NCI-H1694 (cell line): ENCODE measurements at regions not wholly inside any gene's neighbourhood (a gene's known extent, or its start where the extent isn't known, plus 50 kb on each side); places are given as distances from the start of the nearest gene placed in this dataset.

Experiments
- DNase-seq: peaks from one replicate; lab custom pipeline; 2025; lab: John Stamatoyannopoulos, UW

DNA sequence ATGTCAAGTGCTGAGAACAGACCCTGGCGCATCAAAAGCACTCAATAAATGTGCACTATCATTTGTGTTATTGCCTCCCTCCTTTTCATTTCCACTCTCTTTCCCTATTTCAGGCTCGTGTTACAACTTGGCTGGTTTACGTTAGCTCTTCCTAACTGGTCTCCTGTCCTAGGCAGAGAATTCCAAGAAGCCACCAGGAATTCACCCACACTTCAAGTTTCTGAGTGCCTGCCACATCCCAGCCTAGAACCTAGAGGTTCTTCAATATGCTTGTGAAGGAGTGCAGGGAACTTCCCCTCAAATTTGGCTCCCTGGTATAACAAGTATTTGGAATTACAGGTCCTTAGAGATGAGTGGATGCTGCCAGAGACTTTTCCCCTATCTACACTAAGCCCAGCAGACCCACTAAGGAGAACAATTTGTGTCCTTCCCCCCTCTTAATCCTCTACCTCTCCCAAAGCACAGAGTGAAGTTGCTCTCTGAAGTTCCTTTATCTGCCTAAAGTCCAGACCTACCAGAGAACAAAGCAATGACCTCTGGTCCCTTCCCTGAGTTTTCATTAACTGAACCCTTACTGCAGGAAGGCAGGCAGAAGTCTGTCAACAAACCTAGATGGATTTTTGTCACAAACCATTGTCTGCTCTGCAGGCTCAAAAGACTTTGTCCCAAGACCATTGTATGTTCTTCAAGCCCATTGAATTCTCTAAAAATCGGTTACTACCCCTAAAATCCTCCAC lies 201.6 kb upstream of the JARID2 start:
- DNase-seq, result no peak

DNA sequence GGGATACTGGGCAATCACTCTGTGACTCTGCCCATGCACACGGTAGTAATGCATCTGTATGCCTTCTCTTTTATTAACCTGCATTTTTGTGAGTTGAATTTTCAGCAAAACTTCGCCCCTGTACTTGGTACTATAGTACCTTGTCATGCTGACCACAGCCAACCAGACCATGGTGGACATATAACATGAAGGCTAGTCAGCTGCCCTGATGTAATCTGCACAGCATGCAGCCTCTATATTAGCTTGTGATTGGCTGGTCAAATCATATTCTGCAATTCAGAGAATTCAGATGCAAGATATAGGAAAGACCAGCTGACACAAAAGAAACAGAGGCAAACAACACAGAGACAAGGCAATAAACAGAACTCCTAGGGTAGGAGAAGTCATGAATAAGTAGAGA lies 200.9 kb upstream of the JARID2 start:
- no peak for DNase-seq

- no peak for DNase-seq
These were observed 199.1 kb upstream of the JARID2 start for GRCh38 chr6:15046751-15047150.

DNA sequence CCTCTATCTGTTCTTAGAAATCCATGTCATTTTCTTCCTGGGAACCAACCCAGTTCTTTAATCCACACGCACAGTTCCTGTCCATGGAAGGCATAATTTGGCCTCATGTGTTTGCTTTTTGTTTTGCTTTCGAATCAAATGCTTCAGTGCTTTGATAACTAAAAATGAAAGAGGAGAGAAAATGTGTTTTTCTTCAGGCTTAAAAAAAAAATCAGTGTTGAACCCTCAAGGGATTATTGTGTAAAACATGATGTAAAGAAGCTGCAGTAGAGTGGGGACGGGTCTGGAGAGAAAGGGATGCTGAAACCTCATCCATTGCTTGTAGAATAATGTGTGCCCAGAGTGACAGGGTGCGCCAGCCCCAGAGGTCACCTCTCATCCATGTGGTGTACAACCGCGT lies 197.5 kb upstream of the JARID2 start:
- DNase-seq, result no peak

GRCh38 chr6:15058200-15059061 lies 187.4 kb upstream of the JARID2 start:
- no peak for DNase-seq

- DNase-seq, result no peak
These were observed 184.7 kb upstream of the JARID2 start for GRCh38 chr6:15061180-15061641.

DNA sequence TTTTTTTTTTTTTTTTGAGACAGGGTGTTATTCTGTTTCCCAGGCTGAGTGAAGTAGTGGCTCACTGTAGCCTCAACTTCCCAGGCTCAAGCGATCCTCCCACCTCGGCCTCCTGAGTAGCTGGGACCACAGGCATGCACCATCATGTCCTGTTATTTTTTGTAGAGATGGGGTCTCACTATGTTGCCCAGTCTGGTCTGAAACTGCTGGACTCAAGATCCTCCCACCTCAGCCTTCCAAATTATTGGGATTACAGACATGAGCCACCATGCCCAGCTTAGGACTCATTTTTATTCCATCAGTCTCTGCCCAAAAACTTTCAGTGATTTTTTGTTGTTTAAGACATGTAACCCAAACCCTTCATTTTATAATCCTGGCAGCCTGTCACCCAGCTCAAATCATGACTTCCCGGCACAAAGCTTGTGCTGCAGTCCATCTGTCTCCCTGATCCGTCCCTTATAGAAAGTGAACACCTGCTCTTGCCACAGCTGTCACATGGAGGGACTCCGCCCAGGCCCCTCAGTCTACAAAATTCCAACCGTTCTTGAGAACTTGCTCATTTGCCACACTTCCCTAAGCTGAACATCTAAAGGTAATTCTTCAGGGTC lies 183.9 kb upstream of the JARID2 start:
- DNase-seq, result peak; percentile 58

DNA sequence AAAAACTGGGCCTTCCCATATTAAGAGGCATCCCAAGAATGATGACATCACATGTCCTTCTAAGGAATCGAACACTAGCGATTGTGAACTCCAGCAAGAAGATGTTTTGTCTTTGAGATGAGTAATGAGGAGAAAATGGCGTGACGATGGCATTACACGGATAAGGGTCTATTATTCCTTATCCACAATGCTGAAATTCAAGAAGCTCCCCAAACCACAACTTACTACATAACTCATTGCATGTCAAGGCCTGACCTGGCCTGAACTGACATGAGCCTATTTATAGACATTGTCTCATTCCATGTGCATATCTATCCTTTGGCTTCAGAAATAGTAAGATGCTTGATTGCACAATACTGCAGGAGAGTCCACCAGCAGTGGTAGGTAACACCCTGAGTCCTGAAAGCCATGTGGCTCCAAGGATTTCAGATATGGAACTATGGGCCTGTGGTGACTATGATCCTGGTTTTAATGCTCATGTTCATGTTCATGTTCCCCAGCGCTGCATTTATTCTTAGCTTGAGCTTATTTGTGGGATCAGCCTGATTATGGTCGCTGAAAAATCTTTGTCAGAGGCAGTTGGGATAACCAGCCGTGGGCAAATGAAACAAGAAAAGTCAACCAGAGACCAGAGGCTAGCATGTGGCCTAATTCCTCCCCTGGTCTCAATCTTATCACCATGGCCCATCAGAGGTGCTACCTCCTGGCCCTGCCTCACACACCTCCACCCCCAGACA lies 183.2 kb upstream of the JARID2 start:
- peak; percentile 12 for DNase-seq

DNA sequence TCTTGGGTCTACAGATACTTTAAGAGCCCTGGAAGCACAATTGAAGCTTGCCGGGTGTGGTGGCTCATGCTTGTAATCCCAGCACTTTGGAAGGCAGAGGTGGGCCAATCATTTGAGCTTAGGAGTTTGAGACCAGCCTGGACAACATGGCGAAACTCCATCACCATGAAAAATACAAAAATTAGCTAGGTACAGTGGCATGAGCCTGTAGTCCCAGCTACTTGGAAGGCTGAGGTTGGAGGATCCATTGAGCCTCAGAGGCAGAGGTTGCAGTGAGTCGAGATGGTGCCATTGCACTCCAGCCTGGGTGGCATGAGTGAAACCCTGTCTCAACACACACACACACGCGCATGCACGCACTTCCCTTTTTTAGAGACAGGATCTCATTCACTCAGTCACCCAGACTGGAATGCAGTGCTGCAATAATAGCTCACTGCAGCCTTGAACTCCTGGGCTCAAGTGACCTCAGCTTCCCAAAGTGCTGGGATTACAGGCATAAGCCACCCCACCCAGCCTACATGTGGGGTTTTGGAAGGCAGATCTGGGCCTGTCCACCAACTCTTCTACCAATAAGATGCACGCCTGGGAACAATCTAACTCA lies 182.5 kb upstream of the JARID2 start:
- DNase-seq, result no peak

DNA sequence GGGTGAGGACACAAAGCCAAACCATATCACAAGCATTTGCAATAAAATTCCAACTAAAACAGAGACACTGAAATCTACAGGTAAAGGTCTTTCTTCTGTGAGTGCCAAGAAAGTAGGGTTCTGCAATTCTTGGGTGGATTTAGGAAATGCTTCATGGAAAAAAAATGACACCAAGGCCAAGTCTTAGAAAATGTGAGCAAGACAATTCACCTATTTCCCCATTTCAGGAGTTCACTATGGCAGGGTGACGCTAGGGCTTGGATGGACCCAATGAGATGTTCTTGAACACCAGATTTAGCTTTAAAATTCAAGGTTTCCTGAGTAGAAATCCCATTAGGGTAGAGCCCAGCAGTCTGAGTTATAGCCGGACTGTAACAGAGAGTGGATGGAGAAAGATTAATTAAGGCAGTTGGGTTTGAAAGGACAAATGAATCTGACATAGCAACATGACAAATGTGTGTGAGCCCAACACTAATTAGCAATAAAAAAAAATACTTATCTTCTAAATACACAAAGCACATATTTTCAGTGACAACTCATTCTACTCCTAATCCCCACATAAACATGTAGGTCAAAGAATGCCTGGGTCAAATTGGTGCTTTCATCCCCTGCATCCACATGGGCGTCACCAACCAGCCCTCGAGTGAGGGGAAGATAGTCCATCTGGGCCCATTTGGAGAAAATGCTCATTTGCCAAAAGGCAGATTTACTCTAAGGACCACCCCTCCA lies 180.4 kb upstream of the JARID2 start:
- DNase-seq, result no peak

GRCh38 chr6:15066089-15066758 lies 179.6 kb upstream of the JARID2 start:
- no peak for DNase-seq

DNA sequence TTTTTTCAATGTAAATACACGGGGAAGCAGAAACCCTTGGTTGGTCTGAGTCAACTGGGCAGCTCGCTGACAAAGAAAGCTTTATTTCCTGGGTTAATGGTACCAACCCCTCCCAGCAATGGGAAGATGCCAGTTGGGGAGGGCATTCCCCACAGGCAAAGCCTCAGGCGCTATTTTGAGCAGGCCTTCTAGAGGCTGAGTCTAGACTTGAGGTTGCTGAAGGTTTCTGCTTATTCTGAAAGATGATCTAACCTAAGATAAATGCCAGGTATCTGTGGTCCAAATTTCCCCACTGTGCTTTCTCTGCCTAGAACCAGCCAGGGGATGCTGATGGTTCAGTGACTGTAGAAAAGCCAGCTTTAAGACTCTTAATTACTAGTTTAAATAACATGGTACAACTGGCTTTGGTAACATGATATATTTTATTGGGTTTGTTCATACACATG lies 172.5 kb upstream of the JARID2 start:
- no peak for DNase-seq

DNA sequence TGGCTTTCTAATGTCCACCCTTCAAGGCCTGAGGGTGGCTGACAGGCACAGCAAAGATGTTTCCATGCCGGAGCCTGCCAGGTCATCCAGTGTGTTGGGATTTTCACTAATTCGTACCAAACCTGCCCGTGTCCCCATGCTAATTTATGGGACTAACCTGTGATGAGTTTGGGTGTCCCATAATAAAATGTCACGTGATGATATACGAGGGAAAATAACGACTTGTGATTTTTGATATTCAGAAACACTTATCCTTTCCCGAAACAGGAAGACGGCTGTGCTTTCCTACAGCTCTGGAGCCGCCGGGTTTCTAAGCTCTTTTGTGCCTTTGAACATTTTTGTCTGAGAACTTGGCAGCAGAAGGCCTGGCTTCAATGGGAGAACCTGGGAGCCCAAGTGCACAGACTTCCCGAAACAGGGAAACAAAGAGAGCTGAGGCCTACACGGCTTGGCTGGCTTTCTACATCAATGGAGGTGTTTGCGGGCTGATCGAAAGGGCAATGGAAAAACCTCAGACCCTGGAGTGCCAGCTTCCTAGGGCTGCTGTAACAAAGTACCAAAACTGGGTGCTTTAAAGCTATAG lies 171.9 kb upstream of the JARID2 start:
- DNase-seq, result no peak

DNA sequence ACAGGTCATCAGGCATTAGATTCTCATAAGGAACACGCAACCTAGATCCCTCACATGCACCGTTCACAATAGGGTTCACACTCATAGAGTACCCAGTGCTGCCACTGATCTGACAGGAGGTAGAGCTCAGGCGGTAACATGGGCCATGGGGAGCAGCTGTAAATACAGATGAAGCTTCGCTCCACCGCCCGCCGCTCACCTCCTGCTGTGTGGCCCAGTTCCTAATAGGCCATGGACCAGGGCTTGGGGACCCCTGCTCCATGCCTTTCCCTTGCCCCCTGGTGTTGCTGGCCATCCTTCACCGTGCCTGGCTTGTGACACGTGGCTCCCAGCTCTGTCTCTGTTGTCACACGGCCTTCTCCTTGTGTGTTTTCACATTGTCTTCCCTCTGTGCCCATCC lies 171.1 kb upstream of the JARID2 start:
- no peak for DNase-seq

- DNase-seq, result no peak
These were observed 169.3 kb upstream of the JARID2 start for GRCh38 chr6:15076565-15076964.

- DNase-seq, result no peak
These were observed 168.9 kb upstream of the JARID2 start for GRCh38 chr6:15077006-15077405.

DNA sequence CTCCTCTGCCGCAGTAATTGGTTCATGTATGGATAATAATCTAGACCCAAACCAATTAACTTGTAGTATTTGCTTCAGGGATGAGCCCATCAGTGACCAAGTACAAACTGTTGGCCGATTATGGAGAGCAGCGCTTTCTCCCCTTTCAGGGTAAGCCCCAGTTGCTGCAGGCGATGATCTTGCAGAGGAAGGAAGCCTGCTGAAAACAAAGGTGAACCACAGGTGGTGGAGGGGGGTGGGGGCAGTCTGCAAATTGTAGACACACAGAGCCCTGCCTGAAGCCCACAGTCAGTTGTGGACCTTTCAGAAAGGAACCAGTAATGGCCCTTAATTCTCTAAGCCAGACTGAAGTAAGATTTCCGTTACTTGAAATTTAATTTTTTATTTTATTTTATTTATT lies 167.9 kb upstream of the JARID2 start:
- no peak for DNase-seq

- DNase-seq, result no peak
These were observed 166.5 kb upstream of the JARID2 start for GRCh38 chr6:15079288-15079817.

GRCh38 chr6:15080895-15081294 lies 165.0 kb upstream of the JARID2 start:
- DNase-seq, result no peak

DNA sequence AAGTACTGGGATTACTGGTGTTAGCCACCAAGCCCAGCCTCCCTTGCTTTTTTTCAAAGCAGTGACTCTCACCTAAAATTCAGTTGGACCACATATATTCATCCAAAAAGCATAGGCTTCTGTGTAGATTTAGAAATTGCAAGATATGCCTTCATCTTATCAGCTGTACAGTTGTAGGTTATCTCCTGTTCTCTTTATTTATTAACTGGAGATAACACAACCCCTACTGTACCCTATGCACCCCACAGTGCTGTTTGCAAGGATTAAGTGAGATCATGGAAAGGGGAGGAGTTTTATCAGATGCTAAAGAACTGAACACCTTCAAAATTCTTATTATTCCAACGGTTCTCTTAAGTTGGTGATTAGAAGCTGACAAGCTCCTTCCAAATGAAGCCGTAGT lies 164.4 kb upstream of the JARID2 start:
- DNase-seq, result no peak
